GM23338 (cell line): ENCODE measurements at regions not wholly inside any gene's neighbourhood (a gene's known extent, or its start where the extent isn't known, plus 50 kb on each side); places are given as distances from the start of the nearest gene placed in this dataset.

Experiments
- CTCF ChIP-seq, 2 experiments: fragments of 200-600 bp in 1 of 2; sonication (generic) in 1 of 2; conservative IDR thresholded peaks; 2 replicates each; pipeline versions ENCODE4 v1.5.1 to v1.6.1; 2016 to 2017; ENCODE audit warnings: antibody characterized with exemption in 2 of 2, low read depth in 2 of 2, mild to moderate bottlenecking in 2 of 2, moderate library complexity in 1 of 2
- EZH2 ChIP-seq: fragments of 200-600 bp; sonication (generic); IDR thresholded peaks from one replicate; pipeline ENCODE4 v1.8.0; 2017; ENCODE audit warnings: antibody characterized with exemption, mild to moderate bottlenecking, low read depth; ENCODE audit not compliant: unreplicated experiment
- TF ChIP-seq, protein P1 (sequence below): IDR thresholded peaks from 2 replicates; pipeline ENCODE4 v1.6.1; 2016; ENCODE audit warnings: antibody characterized with exemption

- no peak for TF ChIP-seq CTCF (conservative IDR thresholded peaks at IDR 0.05; ENCODE audit: low read depth in 2 of 2)
- TF ChIP-seq, protein P1, sequence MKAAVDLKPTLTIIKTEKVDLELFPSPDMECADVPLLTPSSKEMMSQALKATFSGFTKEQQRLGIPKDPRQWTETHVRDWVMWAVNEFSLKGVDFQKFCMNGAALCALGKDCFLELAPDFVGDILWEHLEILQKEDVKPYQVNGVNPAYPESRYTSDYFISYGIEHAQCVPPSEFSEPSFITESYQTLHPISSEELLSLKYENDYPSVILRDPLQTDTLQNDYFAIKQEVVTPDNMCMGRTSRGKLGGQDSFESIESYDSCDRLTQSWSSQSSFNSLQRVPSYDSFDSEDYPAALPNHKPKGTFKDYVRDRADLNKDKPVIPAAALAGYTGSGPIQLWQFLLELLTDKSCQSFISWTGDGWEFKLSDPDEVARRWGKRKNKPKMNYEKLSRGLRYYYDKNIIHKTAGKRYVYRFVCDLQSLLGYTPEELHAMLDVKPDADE = no peak
- TF ChIP-seq EZH2 = no peak
Measured at GRCh38 chr2:33655626-33656320, 56.7 kb upstream of the FAM98A start.
